ENCODE measurements at regions not wholly inside any gene's neighbourhood (a gene's known extent, or its start where the extent isn't known, plus 50 kb on each side); places are given as distances from the start of the nearest gene placed in this dataset.

DNA sequence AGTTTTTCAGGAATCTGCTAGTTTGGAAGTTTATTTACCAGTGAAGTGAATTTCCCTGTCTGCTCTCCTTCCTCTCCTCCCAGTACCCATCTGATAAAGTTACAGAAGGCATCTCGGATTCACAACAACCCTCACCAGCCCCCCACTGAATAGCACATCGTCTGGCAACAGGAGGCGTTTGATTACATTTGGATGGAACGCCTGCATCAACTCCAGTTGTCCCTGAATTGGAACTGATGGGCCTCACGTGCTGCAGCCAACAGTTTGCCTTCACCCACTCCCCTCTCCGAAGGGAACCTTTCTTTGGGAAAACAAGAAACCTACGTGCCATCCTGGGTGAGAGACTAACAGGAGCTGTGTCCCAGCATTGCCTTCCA is 59.5 kb upstream of the BCL6 start:
- TF ChIP-seq CTCF (IDR thresholded peaks at IDR 0.05; ENCODE audit: low read depth, low read length, missing input control), result no peak
- TF ChIP-seq EGR1 (IDR thresholded peaks at IDR 0.05; ENCODE audit: low read depth in 2 of 2), result no peak
- no peak for TF ChIP-seq RAD21 (IDR thresholded peaks at IDR 0.05)
- TF ChIP-seq FOXA1 (IDR thresholded peaks at IDR 0.05), result no peak
- no peak for TF ChIP-seq HNF4G (IDR thresholded peaks at IDR 0.05)

Measured in liver (tissue), 3 donors.